Activated T-cell treated with anti-CD3 and anti-CD28 coated beads, Interleukin-2, amount 50 U/mL, for 1 hour (primary cell): ENCODE measurements at regions not wholly inside any gene's neighbourhood (a gene's known extent, or its start where the extent isn't known, plus 50 kb on each side); places are given as distances from the start of the nearest gene placed in this dataset.
"Not testable (repeated sequence)": the region's sequence is repeated elsewhere in the genome, so short reads cannot be mapped to it uniquely, and the experiment has no call there.

Experiments used
- DNase-seq: peaks from one replicate; pipeline ENCODE4 v3.0.0-alpha.2; 2020

GRCh38 chr10:11663763-11664555 is 52.5 kb upstream of the USP6NL start:
- DNase-seq, result no peak

- DNase-seq, result not testable (repeated sequence)
Observed at GRCh38 chr10:11663126-11663515, 51.7 kb upstream of the USP6NL start.

- DNase-seq, result no peak
Observed at GRCh38 chr10:11661441-11661840, 50.0 kb upstream of the USP6NL start.
